ENCODE measurements at regions not wholly inside any gene's neighbourhood (a gene's known extent, or its start where the extent isn't known, plus 50 kb on each side); places are given as distances from the start of the nearest gene placed in this dataset.

DNA sequence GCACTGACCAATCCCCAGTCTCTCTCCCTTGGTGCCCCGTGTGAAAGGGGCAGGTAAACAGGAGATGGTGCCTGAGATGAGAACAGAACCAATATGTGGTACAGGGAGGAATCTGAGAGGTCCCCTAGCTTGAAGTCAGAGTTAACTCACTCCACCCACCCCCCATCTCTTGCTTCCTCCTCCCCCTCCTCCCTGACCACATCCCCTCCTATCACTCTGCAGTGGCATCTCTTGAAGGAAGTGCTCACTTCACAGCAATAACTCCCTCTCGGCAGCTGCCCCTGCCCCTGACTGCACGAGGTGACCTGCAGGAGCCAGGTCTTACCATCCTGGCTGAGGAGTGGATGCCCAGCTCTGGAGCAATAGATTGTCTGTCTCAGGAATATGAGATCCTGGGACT is 224.0 kb downstream of the GAS1 start:
- H4K20me1 ChIP-seq (ENCODE audit: insufficient read depth, low read length), result no peaks in the 10 kb centered on the region
- Mint-ChIP-seq H3K4me1 (ENCODE audit: low read depth, unreplicated experiment) (peaks cover 28% of the 10 kb centered on the region), H3K27ac (ENCODE audit: unreplicated experiment) (no peak overlapping the region), H3K27me3 (ENCODE audit: low read depth, unreplicated experiment) (no peaks in the 10 kb centered on the region), H3K36me3 (ENCODE audit: low read depth, unreplicated experiment) (no peaks in the 10 kb centered on the region), H3K4me3 (ENCODE audit: unreplicated experiment) (no peak overlapping the region), H3K9me3 (ENCODE audit: unreplicated experiment) (peaks cover 2% of the 10 kb centered on the region)
- no peaks in the 10 kb centered on the region for H3K27me3 ChIP-seq (ENCODE audit: insufficient read depth, low read length)
- DNase-seq (ENCODE audit: low read depth) (no peak), FAIRE-seq (no peak)
- no peaks in the 10 kb centered on the region for H3K9me3 ChIP-seq (ENCODE audit: insufficient read depth, low read depth, low read length)
- no peaks in the 10 kb centered on the region for H3K36me3 ChIP-seq (ENCODE audit: insufficient read depth, low read length)
- TF ChIP-seq EZH2 (IDR thresholded peaks at IDR 0.05; ENCODE audit: insufficient read depth, low read length) (no peak), CTCF (IDR thresholded peaks at IDR 0.05; ENCODE audit: insufficient read depth, low read depth, low read length) (no peak)
- peak overlapping the region; percentile 2 for H3K4me2 ChIP-seq (ENCODE audit: low read length)
- H3K27ac ChIP-seq (ENCODE audit: low read depth, low read length), result no peak overlapping the region
- no peaks in the 10 kb centered on the region for H3K79me2 ChIP-seq (ENCODE audit: insufficient read depth, low read length)
- peak overlapping the region; percentile 18 for H2AFZ ChIP-seq (ENCODE audit: low read depth, low read length)
- H3K4me3 ChIP-seq (ENCODE audit: insufficient read depth, low read depth, low read length), result no peak overlapping the region
- no peak overlapping the region for H3K9ac ChIP-seq (ENCODE audit: low read length)
- H3K4me1 ChIP-seq (ENCODE audit: insufficient read depth, low read length), result peaks cover 27% of the 10 kb centered on the region

- DNase-seq (ENCODE audit: low read depth), result no peak
- Histone ChIP-seq H3K79me2 (ENCODE audit: insufficient read depth, low read length) (no peaks in the 10 kb centered on the region), H3K4me1 (ENCODE audit: insufficient read depth, low read length) (peaks cover 27% of the 10 kb centered on the region), H3K27ac (ENCODE audit: low read depth, low read length) (peak overlapping the region; percentile 44), H3K27me3 (ENCODE audit: insufficient read depth, low read length) (no peaks in the 10 kb centered on the region), H3K4me3 (ENCODE audit: insufficient read depth, low read depth, low read length) (no peak overlapping the region), H3K9me3 (ENCODE audit: insufficient read depth, low read depth, low read length) (no peaks in the 10 kb centered on the region), H4K20me1 (ENCODE audit: insufficient read depth, low read length) (no peaks in the 10 kb centered on the region), H3K4me2 (ENCODE audit: low read length) (peak overlapping the region; percentile 73), H3K9ac (ENCODE audit: low read length) (peak overlapping the region; percentile 38), H3K36me3 (ENCODE audit: insufficient read depth, low read length) (no peaks in the 10 kb centered on the region), H2AFZ (ENCODE audit: low read depth, low read length) (no peak overlapping the region)
- H3K36me3 Mint-ChIP-seq (ENCODE audit: low read depth, unreplicated experiment), result no peaks in the 10 kb centered on the region
- no peaks in the 10 kb centered on the region for H3K9me3 Mint-ChIP-seq (ENCODE audit: unreplicated experiment)
- TF ChIP-seq EZH2 (IDR thresholded peaks at IDR 0.05; ENCODE audit: insufficient read depth, low read length), result no peak
- TF ChIP-seq CTCF (IDR thresholded peaks at IDR 0.05; ENCODE audit: insufficient read depth, low read depth, low read length), result no peak
- peaks cover 28% of the 10 kb centered on the region for H3K4me1 Mint-ChIP-seq (ENCODE audit: low read depth, unreplicated experiment)
- no peaks in the 10 kb centered on the region for H3K27me3 Mint-ChIP-seq (ENCODE audit: low read depth, unreplicated experiment)
- no peak overlapping the region for H3K27ac Mint-ChIP-seq (ENCODE audit: unreplicated experiment)
- no peak overlapping the region for H3K4me3 Mint-ChIP-seq (ENCODE audit: unreplicated experiment)
- peak; percentile 80 for FAIRE-seq
These were observed 224.6 kb downstream of the GAS1 start for GRCh38 chr9:86722706-86723075.

DNA sequence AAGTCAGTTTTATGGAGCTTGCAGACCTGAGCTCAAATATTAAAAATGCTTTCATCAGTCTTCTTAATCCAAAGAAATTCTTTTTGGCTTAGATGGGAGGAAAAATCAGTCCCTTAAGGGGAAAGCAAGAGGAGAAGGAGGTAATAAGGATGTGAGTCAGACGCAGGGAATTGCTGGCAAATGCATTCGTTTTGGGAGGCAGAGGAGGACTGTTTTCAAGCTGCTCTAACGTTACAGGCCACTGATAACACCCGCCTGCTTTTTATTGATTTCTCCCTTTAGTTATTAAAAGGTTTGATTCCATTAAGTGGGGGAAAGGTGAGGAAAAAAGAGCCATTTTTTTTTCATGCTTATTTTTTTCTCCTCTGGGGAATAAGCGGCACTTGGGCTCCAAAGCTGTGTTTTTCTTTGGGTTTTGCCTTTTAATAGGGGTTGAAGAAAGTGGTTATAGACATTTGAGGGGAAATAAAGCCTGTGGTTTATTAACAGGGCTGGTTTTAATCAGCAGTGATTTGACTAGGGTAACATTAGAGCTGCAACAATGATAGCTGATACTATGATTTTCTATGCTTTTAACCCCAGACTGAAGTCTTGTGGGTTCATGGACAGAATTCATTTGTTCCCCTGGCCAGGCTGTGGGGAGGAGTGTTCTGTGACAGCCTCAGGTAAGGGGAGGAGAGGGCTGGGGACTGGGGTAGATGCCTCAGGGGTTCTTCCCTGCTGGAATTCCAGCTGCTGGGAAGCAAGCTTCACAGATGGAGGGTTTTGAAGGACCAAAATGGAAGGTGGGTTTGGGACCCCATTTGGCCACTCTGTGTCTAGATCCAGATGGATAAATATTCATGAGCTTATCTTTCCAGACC is 225.2 kb downstream of the GAS1 start:
- Mint-ChIP-seq H3K27ac (ENCODE audit: unreplicated experiment) (peak overlapping the region; percentile 75), H3K4me1 (ENCODE audit: low read depth, unreplicated experiment) (peaks cover 28% of the 10 kb centered on the region), H3K27me3 (ENCODE audit: low read depth, unreplicated experiment) (no peaks in the 10 kb centered on the region), H3K4me3 (ENCODE audit: unreplicated experiment) (no peak overlapping the region), H3K36me3 (ENCODE audit: low read depth, unreplicated experiment) (no peaks in the 10 kb centered on the region), H3K9me3 (ENCODE audit: unreplicated experiment) (no peaks in the 10 kb centered on the region)
- DNase-seq (ENCODE audit: low read depth), result peak; percentile 95
- no peak for TF ChIP-seq EZH2 (IDR thresholded peaks at IDR 0.05; ENCODE audit: insufficient read depth, low read length)
- TF ChIP-seq CTCF (IDR thresholded peaks at IDR 0.05; ENCODE audit: insufficient read depth, low read depth, low read length), result no peak
- Histone ChIP-seq H3K4me2 (ENCODE audit: low read length) (peak overlapping the region; percentile 73), H2AFZ (ENCODE audit: low read depth, low read length) (no peak overlapping the region), H3K27me3 (ENCODE audit: insufficient read depth, low read length) (no peaks in the 10 kb centered on the region), H3K36me3 (ENCODE audit: insufficient read depth, low read length) (no peaks in the 10 kb centered on the region), H3K9me3 (ENCODE audit: insufficient read depth, low read depth, low read length) (no peaks in the 10 kb centered on the region), H4K20me1 (ENCODE audit: insufficient read depth, low read length) (no peaks in the 10 kb centered on the region), H3K4me3 (ENCODE audit: insufficient read depth, low read depth, low read length) (no peak overlapping the region), H3K79me2 (ENCODE audit: insufficient read depth, low read length) (no peaks in the 10 kb centered on the region), H3K27ac (ENCODE audit: low read depth, low read length) (peak overlapping the region; percentile 44), H3K4me1 (ENCODE audit: insufficient read depth, low read length) (peaks cover 27% of the 10 kb centered on the region), H3K9ac (ENCODE audit: low read length) (peak overlapping the region; percentile 38)
- peak; percentile 94 for FAIRE-seq

Measured in astrocyte (in vitro differentiated cells and primary cell).